Neural cell (in vitro differentiated cells): ENCODE measurements at regions not wholly inside any gene's neighbourhood (a gene's known extent, or its start where the extent isn't known, plus 50 kb on each side); places are given as distances from the start of the nearest gene placed in this dataset.

Experiments
- H2AFZ ChIP-seq: fragments of 200-600, 300-800 bp; sonication (generic), shearing (Covaris generic); 2 replicates; pipeline ENCODE4 v1.6.0; 2014; ENCODE audit warnings: low read depth, mild to moderate bottlenecking, antibody characterized with exemption, low read length, moderate library complexity
- H3F3A ChIP-seq: fragments of 200-600 bp; shearing (Covaris generic); 2 replicates; pipeline ENCODE4 v1.6.1; 2016; ENCODE audit warnings: mild to moderate bottlenecking, moderate library complexity, mixed read lengths, antibody characterized with exemption, low read length; ENCODE audit not compliant: insufficient read depth, poor library complexity, severe bottlenecking
- H3K27ac ChIP-seq: fragments of 200-600, 300-800 bp; sonication (generic), shearing (Covaris generic); 2 replicates; pipeline ENCODE4 v1.5.1; 2014; ENCODE audit warnings: mild to moderate bottlenecking, low read length, moderate library complexity
- H3K27me3 ChIP-seq: fragments of 300-800, 200-600 bp; sonication (generic), shearing (Covaris generic); 2 replicates; pipeline ENCODE4 v1.6.0; 2014; ENCODE audit warnings: mild to moderate bottlenecking, low read depth, low read length, moderate library complexity; ENCODE audit not compliant: insufficient read depth
- H3K36me3 ChIP-seq: fragments of 300-800, 200-600 bp; sonication (generic), shearing (Covaris generic); 2 replicates; pipeline ENCODE4 v1.5.1; 2014; ENCODE audit warnings: mild to moderate bottlenecking, antibody characterized with exemption, low read length, moderate library complexity; ENCODE audit not compliant: insufficient read depth
- H3K4me2 ChIP-seq: fragments of 300-800, 200-600 bp; sonication (generic), shearing (Covaris generic); 2 replicates; pipeline ENCODE4 v1.6.0; 2014; ENCODE audit warnings: mild to moderate bottlenecking, low read length
- H3K4me3 ChIP-seq: fragments of 300-800, 200-600 bp; sonication (generic), shearing (Covaris generic); 2 replicates; pipeline ENCODE4 v1.5.1; 2014; ENCODE audit warnings: mild to moderate bottlenecking, low read length, moderate library complexity
- H3K79me2 ChIP-seq: fragments of 200-600 bp; shearing (Covaris generic); replicated peaks from 2 replicates; pipeline ENCODE4 v1.6.0; 2014; ENCODE audit warnings: mild to moderate bottlenecking, low read length, moderate library complexity; ENCODE audit not compliant: insufficient read depth
- H3K9ac ChIP-seq: fragments of 300-800, 200-600 bp; sonication (generic), shearing (Covaris generic); 2 replicates; pipeline ENCODE4 v1.6.1; 2016; ENCODE audit warnings: mild to moderate bottlenecking, low read length, mixed read lengths
- H3K9me2 ChIP-seq: fragments of 200-600 bp; shearing (Covaris generic); 2 replicates; pipeline ENCODE4 v1.6.1; 2016; ENCODE audit warnings: mild to moderate bottlenecking, low read length, mixed read lengths; ENCODE audit not compliant: insufficient read depth
- H3K9me3 ChIP-seq: fragments of 200-600, 300-800 bp; sonication (generic), shearing (Covaris generic); 2 replicates; pipeline ENCODE4 v1.6.1; 2016; ENCODE audit warnings: mild to moderate bottlenecking, mixed run types, low read length, moderate library complexity, mixed read lengths
- H4K20me1 ChIP-seq: fragments of 200-600 bp; shearing (Covaris generic); 2 replicates; pipeline ENCODE4 v1.6.1; 2016; ENCODE audit warnings: mild to moderate bottlenecking, mixed run types; ENCODE audit not compliant: insufficient read depth
- EP300 ChIP-seq: fragments of 450-650 bp; conservative IDR thresholded peaks from 2 replicates; pipeline ENCODE4 v1.6.1; 2014; ENCODE audit warnings: antibody characterized with exemption, mild to moderate bottlenecking, moderate library complexity; ENCODE audit not compliant: poor library complexity, severe bottlenecking
- EZH2 ChIP-seq: fragments of 200-600, 300-800 bp; shearing (Covaris generic), sonication (generic); IDR thresholded peaks from 2 replicates; pipeline ENCODE4 v1.6.1; 2014; ENCODE audit warnings: antibody characterized with exemption, low read length, borderline replicate concordance, mild to moderate bottlenecking; ENCODE audit not compliant: insufficient read depth, poor library complexity, severe bottlenecking
- MXI1 ChIP-seq: fragments of 450-650 bp; conservative IDR thresholded peaks from 2 replicates; pipeline ENCODE4 v1.6.1; 2014; ENCODE audit warnings: antibody characterized with exemption, mild to moderate bottlenecking; ENCODE audit not compliant: poor library complexity, severe bottlenecking
- POLR2AphosphoS5 ChIP-seq: IDR thresholded peaks from 2 replicates; pipeline ENCODE4 v1.6.1; 2012
- RAD21 ChIP-seq: fragments of 450-650 bp; conservative IDR thresholded peaks from 2 replicates; pipeline ENCODE4 v1.6.1; 2014; ENCODE audit warnings: antibody characterized with exemption, mild to moderate bottlenecking, moderate library complexity
- SMC3 ChIP-seq: fragments of 450-650 bp; conservative IDR thresholded peaks from 2 replicates; pipeline ENCODE4 v1.6.1; 2014; ENCODE audit warnings: antibody characterized with exemption, mild to moderate bottlenecking, moderate library complexity; ENCODE audit not compliant: poor library complexity
- TAF1 ChIP-seq: IDR thresholded peaks from 2 replicates; pipeline ENCODE4 v1.6.1; 2012; ENCODE audit warnings: low read depth
- TF ChIP-seq, protein P1 (sequence below): IDR thresholded peaks from 2 replicates; pipeline ENCODE4 v1.6.1; 2012; ENCODE audit warnings: borderline replicate concordance
- TF ChIP-seq, protein P2 (sequence below): fragments of 450-650 bp; IDR thresholded peaks from 2 replicates; pipeline ENCODE4 v1.5.1; 2014; ENCODE audit warnings: antibody characterized with exemption, mild to moderate bottlenecking, moderate library complexity; ENCODE audit not compliant: poor library complexity, severe bottlenecking

DNA sequence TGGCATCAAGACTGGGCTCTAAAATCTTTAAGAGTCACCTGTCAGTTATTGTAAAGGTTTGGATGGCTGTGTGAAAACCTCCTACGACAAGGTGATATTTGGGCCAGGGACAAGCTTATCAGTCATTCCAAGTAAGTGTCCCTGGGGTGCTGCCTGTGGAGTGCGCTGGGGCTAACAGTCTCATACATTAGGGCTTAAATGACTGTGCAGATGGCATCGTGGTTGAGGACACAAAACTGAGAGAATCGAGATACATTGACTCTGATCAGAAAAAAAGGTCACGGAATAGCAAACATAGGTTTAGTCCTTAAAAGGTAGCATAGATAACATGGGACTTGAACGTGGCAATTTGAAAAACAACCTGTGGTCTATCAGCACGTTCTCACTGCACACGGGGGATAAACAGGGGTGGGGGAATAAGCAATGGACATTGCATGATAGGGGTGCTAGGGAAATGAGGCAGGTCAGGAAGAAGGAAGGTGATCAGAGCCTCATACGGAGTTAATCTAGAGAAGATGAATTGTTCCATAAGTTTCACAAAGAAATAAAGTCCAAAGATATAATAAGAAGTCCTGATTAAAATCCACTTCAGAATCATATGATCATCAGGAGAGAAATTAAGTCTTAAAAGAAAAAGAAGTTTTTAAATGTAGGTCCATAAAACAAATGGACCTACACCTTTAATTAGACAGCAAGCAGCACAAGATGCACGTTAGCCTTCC, 100.3 kb downstream of the DAD1 start:
- H3K9ac ChIP-seq: no peak overlapping the region
- no peaks in the 10 kb centered on the region for H3K9me2 ChIP-seq
- no peak overlapping the region for H2AFZ ChIP-seq
- H3K27ac ChIP-seq: no peak overlapping the region
- H3K4me2 ChIP-seq: no peak overlapping the region
- no peaks in the 10 kb centered on the region for H4K20me1 ChIP-seq
- H3K4me3 ChIP-seq: no peak overlapping the region
- no peak for TF ChIP-seq EZH2
- no peak for TF ChIP-seq EP300
- TF ChIP-seq RAD21: no peak
- TF ChIP-seq TAF1: no peak
- TF ChIP-seq SMC3: no peak
- TF ChIP-seq, protein P1, sequence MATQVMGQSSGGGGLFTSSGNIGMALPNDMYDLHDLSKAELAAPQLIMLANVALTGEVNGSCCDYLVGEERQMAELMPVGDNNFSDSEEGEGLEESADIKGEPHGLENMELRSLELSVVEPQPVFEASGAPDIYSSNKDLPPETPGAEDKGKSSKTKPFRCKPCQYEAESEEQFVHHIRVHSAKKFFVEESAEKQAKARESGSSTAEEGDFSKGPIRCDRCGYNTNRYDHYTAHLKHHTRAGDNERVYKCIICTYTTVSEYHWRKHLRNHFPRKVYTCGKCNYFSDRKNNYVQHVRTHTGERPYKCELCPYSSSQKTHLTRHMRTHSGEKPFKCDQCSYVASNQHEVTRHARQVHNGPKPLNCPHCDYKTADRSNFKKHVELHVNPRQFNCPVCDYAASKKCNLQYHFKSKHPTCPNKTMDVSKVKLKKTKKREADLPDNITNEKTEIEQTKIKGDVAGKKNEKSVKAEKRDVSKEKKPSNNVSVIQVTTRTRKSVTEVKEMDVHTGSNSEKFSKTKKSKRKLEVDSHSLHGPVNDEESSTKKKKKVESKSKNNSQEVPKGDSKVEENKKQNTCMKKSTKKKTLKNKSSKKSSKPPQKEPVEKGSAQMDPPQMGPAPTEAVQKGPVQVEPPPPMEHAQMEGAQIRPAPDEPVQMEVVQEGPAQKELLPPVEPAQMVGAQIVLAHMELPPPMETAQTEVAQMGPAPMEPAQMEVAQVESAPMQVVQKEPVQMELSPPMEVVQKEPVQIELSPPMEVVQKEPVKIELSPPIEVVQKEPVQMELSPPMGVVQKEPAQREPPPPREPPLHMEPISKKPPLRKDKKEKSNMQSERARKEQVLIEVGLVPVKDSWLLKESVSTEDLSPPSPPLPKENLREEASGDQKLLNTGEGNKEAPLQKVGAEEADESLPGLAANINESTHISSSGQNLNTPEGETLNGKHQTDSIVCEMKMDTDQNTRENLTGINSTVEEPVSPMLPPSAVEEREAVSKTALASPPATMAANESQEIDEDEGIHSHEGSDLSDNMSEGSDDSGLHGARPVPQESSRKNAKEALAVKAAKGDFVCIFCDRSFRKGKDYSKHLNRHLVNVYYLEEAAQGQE: no peak
- TF ChIP-seq, protein P2, sequence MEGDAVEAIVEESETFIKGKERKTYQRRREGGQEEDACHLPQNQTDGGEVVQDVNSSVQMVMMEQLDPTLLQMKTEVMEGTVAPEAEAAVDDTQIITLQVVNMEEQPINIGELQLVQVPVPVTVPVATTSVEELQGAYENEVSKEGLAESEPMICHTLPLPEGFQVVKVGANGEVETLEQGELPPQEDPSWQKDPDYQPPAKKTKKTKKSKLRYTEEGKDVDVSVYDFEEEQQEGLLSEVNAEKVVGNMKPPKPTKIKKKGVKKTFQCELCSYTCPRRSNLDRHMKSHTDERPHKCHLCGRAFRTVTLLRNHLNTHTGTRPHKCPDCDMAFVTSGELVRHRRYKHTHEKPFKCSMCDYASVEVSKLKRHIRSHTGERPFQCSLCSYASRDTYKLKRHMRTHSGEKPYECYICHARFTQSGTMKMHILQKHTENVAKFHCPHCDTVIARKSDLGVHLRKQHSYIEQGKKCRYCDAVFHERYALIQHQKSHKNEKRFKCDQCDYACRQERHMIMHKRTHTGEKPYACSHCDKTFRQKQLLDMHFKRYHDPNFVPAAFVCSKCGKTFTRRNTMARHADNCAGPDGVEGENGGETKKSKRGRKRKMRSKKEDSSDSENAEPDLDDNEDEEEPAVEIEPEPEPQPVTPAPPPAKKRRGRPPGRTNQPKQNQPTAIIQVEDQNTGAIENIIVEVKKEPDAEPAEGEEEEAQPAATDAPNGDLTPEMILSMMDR: no peak
- TF ChIP-seq POLR2AphosphoS5: no peak
- TF ChIP-seq MXI1: no peak
- no peaks in the 10 kb centered on the region for H3K9me3 ChIP-seq
- H3K36me3 ChIP-seq: no peaks in the 10 kb centered on the region
- no peaks in the 10 kb centered on the region for H3K79me2 ChIP-seq
- no peaks in the 10 kb centered on the region for H3K27me3 ChIP-seq
- H3F3A ChIP-seq: no peaks in the 10 kb centered on the region

DNA sequence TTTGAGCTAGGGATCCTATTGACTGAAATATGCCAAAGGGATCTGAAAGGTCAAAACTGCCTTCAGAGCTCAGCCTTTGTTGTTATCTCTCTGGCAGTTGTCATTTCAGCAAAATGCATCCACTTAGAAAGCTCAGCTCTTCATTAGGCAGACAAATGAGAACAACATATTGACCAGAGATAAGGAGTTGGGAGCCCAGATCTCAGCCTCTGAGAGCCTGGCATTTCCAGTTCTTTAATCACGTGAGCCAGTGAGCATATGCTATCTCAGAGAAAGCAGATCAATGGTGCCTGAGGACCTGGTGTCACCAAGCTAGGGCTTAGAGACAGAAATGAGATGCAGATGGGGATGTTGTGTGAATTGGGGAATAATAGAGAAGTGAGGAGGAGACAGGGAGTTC, 101.1 kb downstream of the DAD1 start:
- Histone ChIP-seq H3K4me2 (no peak overlapping the region), H3K9ac (no peak overlapping the region), H3K9me2 (no peaks in the 10 kb centered on the region), H3F3A (no peaks in the 10 kb centered on the region), H3K4me3 (no peak overlapping the region), H3K27me3 (no peaks in the 10 kb centered on the region), H3K79me2 (no peaks in the 10 kb centered on the region), H4K20me1 (no peaks in the 10 kb centered on the region), H3K9me3 (no peaks in the 10 kb centered on the region), H3K36me3 (no peaks in the 10 kb centered on the region), H3K27ac (no peak overlapping the region), H2AFZ (no peak overlapping the region)
- TF ChIP-seq MXI1 (no peak), TAF1 (no peak), EZH2 (no peak), SMC3 (no peak), RAD21 (no peak), EP300 (no peak), POLR2AphosphoS5 (no peak)
- TF ChIP-seq, protein P2: no peak
- TF ChIP-seq, protein P1: no peak
